ENCODE measurements at regions not wholly inside any gene's neighbourhood (a gene's known extent, or its start where the extent isn't known, plus 50 kb on each side); places are given as distances from the start of the nearest gene placed in this dataset.
"Not testable (repeated sequence)": the region's sequence is repeated elsewhere in the genome, so short reads cannot be mapped to it uniquely, and the experiment has no call there.

GRCh38 chr5:164235300-164235891 is 730.0 kb downstream of the MAT2B start:
- TF ChIP-seq CTCF (IDR thresholded peaks at IDR 0.05; ENCODE audit: borderline replicate concordance, insufficient read depth, low read depth, low read length), result no peak
- no peak overlapping the region for H3K4me3 ChIP-seq (ENCODE audit: low read depth, low read length)

GRCh38 chr5:164237486-164237885 is 732.1 kb downstream of the MAT2B start:
- no peak overlapping the region for H3K4me3 ChIP-seq (ENCODE audit: low read depth, low read length)
- no peak for TF ChIP-seq CTCF (IDR thresholded peaks at IDR 0.05; ENCODE audit: borderline replicate concordance, insufficient read depth, low read depth, low read length)

GRCh38 chr5:164251781-164252180 is 746.4 kb downstream of the MAT2B start:
- not testable (repeated sequence) for H3K4me3 ChIP-seq (ENCODE audit: low read depth, low read length)

GRCh38 chr5:164253764-164254163 is 748.3 kb downstream of the MAT2B start:
- TF ChIP-seq CTCF (IDR thresholded peaks at IDR 0.05; ENCODE audit: borderline replicate concordance, insufficient read depth, low read depth, low read length), result no peak
- H3K4me3 ChIP-seq (ENCODE audit: low read depth, low read length), result no peak overlapping the region

- TF ChIP-seq CTCF (IDR thresholded peaks at IDR 0.05; ENCODE audit: borderline replicate concordance, insufficient read depth, low read depth, low read length), result no peak
- H3K4me3 ChIP-seq (ENCODE audit: low read depth, low read length), result no peak overlapping the region
These were observed 750.3 kb downstream of the MAT2B start for GRCh38 chr5:164255598-164256213.

- no peak overlapping the region for H3K4me3 ChIP-seq (ENCODE audit: low read depth, low read length)
- TF ChIP-seq CTCF (IDR thresholded peaks at IDR 0.05; ENCODE audit: borderline replicate concordance, insufficient read depth, low read depth, low read length), result no peak
These were observed 750.9 kb downstream of the MAT2B start for GRCh38 chr5:164256351-164256750.

- H3K4me3 ChIP-seq (ENCODE audit: low read depth, low read length), result no peak overlapping the region
- no peak for TF ChIP-seq CTCF (IDR thresholded peaks at IDR 0.05; ENCODE audit: borderline replicate concordance, insufficient read depth, low read depth, low read length)
These were observed 751.5 kb downstream of the MAT2B start for GRCh38 chr5:164256954-164257353.

All from GM12875 (cell line).